CD4-positive, alpha-beta T cell (primary cell): ENCODE measurements at regions not wholly inside any gene's neighbourhood (a gene's known extent, or its start where the extent isn't known, plus 50 kb on each side); places are given as distances from the start of the nearest gene placed in this dataset.

Experiments used
- ATAC-seq: fragments of 200-7000 bp; cut with Tn5 transposase; one replicate; pipeline ENCODE4 v1.10.0; 2022; ENCODE audit warnings: mild to moderate bottlenecking; ENCODE audit not compliant: poor library complexity
- CTCF ChIA-PET: fragments of 350-600 bp; sonication (Branson Sonifier 250); formaldehyde crosslinking; loops from one replicate; lab custom pipeline; 2021; ENCODE audit warnings: antibody characterized with exemption, inconsistent platforms; lab: Charles Lee
- POLR2A ChIA-PET: fragments of 350-600 bp; sonication (Branson Sonifier 250); formaldehyde crosslinking; loops from one replicate; lab custom pipeline; 2021; ENCODE audit warnings: antibody characterized with exemption, inconsistent platforms; lab: Charles Lee
- DNase-seq, 14 experiments: peaks; one replicate each; pipeline ENCODE4 v3.0.0-alpha.2; 2013 to 2020; ENCODE audit warnings: mixed read lengths in 2 of 14
- H3K27ac ChIP-seq, 2 donors: one replicate each; pipeline versions ENCODE4 v1.5.1 to v1.7.0; 2013; ENCODE audit warnings: low read length in 2 of 2, low read depth in 1 of 2, mild to moderate bottlenecking in 1 of 2
- H3K27me3 ChIP-seq, 2 experiments: 1 replicate in 1 of 2; 2 replicates in 1 of 2; pipeline versions ENCODE4 v1.6.1 to v1.7.0; 2013; ENCODE audit warnings: low read length in 2 of 2, control low read depth in 1 of 2, mild to moderate bottlenecking in 1 of 2, moderate library complexity in 1 of 2; ENCODE audit not compliant: insufficient read depth in 2 of 2, control insufficient read depth in 1 of 2
- H3K36me3 ChIP-seq: one replicate; pipeline ENCODE4 v1.6.1; 2013; ENCODE audit warnings: low read length, control low read depth; ENCODE audit not compliant: insufficient read depth
- H3K4me1 ChIP-seq: one replicate; pipeline ENCODE4 v1.6.1; 2013; ENCODE audit warnings: low read length, control low read depth; ENCODE audit not compliant: insufficient read depth
- H3K4me3 ChIP-seq: one replicate; pipeline ENCODE4 v1.5.1; 2013; ENCODE audit warnings: mild to moderate bottlenecking, low read length, moderate library complexity
- H3K9me3 ChIP-seq, 2 experiments: 1 replicate in 1 of 2; 2 replicates in 1 of 2; pipeline versions ENCODE4 v1.6.1 to v1.7.0; 2013; ENCODE audit warnings: low read length in 2 of 2, mild to moderate bottlenecking in 2 of 2, control low read depth in 1 of 2, moderate library complexity in 1 of 2; ENCODE audit not compliant: control insufficient read depth in 1 of 2, insufficient read depth in 1 of 2
- H3K27ac Mint-ChIP-seq: one replicate; pipeline ENCODE4 v1.8.0; 2020; ENCODE audit warnings: mixed read lengths
- H3K27me3 Mint-ChIP-seq: one replicate; pipeline ENCODE4 v1.8.0; 2021; ENCODE audit warnings: mixed read lengths
- H3K36me3 Mint-ChIP-seq: one replicate; pipeline ENCODE4 v1.8.0; 2021; ENCODE audit warnings: low read depth, mixed read lengths
- H3K4me1 Mint-ChIP-seq: one replicate; pipeline ENCODE4 v1.8.0; 2021; ENCODE audit warnings: low read depth, mixed read lengths
- H3K4me3 Mint-ChIP-seq: one replicate; pipeline ENCODE4 v1.8.0; 2020; ENCODE audit warnings: mild to moderate bottlenecking, mixed read lengths
- H3K9me3 Mint-ChIP-seq: one replicate; pipeline ENCODE4 v1.8.0; 2020; ENCODE audit warnings: mixed read lengths
- intact Hi-C, 2 experiments: fragments of 100-400 bp; cut with DNase I in 1 of 2; cut with micrococcal nuclease in 1 of 2; formaldehyde crosslinking; loops; one replicate each; pipeline versions ENCODE4 v1.15.1 to v1.9.0; 2023 to 2025; cut with DNase I, micrococcal nuclease
- TF ChIP-seq, protein P1 (sequence below): fragments of 200-600 bp; IDR thresholded peaks from one replicate; pipeline ENCODE4 v1.8.0; 2022; ENCODE audit warnings: antibody characterized with exemption, mild to moderate bottlenecking

DNA sequence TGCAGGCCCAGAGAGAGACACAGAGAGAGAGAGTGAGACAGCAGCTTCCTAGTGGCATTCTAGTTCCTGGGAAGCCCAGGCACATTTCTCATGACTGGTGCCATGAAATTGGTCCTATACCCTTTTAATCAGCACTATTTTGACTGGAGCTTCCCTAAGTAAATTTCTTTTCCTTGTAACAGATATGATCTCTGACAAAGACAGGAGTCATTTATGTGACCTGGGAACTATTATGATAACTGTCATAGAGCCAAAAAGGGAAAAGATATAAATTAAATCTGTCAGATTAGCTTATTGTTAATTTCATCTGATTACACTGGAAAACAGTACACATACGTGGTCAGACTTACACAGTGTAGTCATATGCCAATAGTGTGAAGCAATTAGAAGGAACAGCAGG lies 161.3 kb upstream of the HNRNPA3 start:
- Mint-ChIP-seq H3K27ac (no peak overlapping the region), H3K9me3 (no peaks in the 10 kb centered on the region), H3K36me3 (no peaks in the 10 kb centered on the region), H3K4me1 (no peaks in the 10 kb centered on the region), H3K4me3 (no peak overlapping the region), H3K27me3 (no peaks in the 10 kb centered on the region)
- Histone ChIP-seq H3K4me1 (no peaks in the 10 kb centered on the region), H3K27me3 (no peaks in the 10 kb centered on the region), H3K9me3 (no peaks in the 10 kb centered on the region), H3K36me3 (no peaks in the 10 kb centered on the region), H3K4me3 (no peak overlapping the region), H3K27ac (no peak overlapping the region)
- DNase-seq (no peak), ATAC-seq (no peak)
- POLR2A ChIA-PET = no interaction called here
- CTCF ChIA-PET = no interaction called here
- TF ChIP-seq, protein P1, sequence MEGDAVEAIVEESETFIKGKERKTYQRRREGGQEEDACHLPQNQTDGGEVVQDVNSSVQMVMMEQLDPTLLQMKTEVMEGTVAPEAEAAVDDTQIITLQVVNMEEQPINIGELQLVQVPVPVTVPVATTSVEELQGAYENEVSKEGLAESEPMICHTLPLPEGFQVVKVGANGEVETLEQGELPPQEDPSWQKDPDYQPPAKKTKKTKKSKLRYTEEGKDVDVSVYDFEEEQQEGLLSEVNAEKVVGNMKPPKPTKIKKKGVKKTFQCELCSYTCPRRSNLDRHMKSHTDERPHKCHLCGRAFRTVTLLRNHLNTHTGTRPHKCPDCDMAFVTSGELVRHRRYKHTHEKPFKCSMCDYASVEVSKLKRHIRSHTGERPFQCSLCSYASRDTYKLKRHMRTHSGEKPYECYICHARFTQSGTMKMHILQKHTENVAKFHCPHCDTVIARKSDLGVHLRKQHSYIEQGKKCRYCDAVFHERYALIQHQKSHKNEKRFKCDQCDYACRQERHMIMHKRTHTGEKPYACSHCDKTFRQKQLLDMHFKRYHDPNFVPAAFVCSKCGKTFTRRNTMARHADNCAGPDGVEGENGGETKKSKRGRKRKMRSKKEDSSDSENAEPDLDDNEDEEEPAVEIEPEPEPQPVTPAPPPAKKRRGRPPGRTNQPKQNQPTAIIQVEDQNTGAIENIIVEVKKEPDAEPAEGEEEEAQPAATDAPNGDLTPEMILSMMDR = no peak
- intact Hi-C loops = no loop called here

DNA sequence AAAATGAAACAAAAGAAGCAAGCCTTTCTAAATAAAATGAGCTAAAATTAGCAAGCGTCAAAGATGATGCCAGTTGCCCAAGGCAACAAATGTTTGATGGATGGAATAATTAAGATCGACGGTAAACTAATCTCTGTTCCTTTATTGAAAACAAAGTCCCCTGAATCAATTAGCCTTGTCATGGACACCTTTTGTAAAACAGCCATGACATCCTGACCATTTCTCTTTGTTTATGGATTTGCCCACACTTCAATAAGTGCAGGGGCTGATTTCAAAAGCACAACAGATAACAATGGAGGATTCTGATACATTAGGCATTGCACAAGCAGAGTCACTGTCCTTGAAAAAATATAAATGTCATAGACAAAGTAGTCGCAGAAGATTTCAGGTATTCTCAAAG lies 160.1 kb upstream of the HNRNPA3 start:
- no peaks in the 10 kb centered on the region for H3K9me3 ChIP-seq
- no peaks in the 10 kb centered on the region for H3K27me3 ChIP-seq
- Mint-ChIP-seq H3K4me1 (no peaks in the 10 kb centered on the region), H3K4me3 (no peak overlapping the region), H3K27me3 (no peaks in the 10 kb centered on the region), H3K27ac (no peak overlapping the region), H3K36me3 (no peaks in the 10 kb centered on the region), H3K9me3 (no peaks in the 10 kb centered on the region)
- no peak overlapping the region for H3K27ac ChIP-seq
- DNase-seq (no peak), ATAC-seq (no peak)
- H3K36me3 ChIP-seq = no peaks in the 10 kb centered on the region
- TF ChIP-seq, protein P1 = no peak
- H3K4me3 ChIP-seq = no peak overlapping the region
- intact Hi-C loops = no loop called here
- CTCF ChIA-PET = interaction anchor here (0.6 kb wide), 1 partner anchor 232 kb away, joined by 3 read pairs; no protein-coding TSS in a partner anchor
- H3K4me1 ChIP-seq = no peaks in the 10 kb centered on the region
- POLR2A ChIA-PET = no interaction called here

DNA sequence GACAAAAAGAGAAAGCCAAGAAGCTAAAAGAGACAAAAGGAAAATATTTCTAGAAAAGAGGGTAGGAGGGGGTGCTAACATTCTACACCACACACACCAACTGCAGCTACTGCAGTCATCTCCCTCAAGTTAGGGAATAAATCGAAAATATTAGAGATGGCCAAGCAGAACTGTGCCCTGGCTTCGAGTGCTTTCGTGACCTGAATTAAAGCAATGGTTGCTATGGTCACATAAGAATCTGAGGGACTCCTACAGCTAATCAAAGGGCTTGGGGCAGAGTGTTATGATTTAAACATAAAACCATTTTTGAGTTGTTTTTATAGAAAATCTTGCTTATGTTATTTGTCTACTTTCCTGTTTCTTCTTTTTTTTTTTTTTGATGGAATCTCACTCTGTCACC lies 159.6 kb upstream of the HNRNPA3 start:
- Histone ChIP-seq H3K27me3 (no peaks in the 10 kb centered on the region), H3K4me1 (no peaks in the 10 kb centered on the region), H3K9me3 (no peaks in the 10 kb centered on the region), H3K4me3 (no peak overlapping the region), H3K27ac (no peak overlapping the region), H3K36me3 (no peaks in the 10 kb centered on the region)
- Mint-ChIP-seq H3K4me1 (no peaks in the 10 kb centered on the region), H3K4me3 (no peak overlapping the region), H3K27me3 (no peaks in the 10 kb centered on the region), H3K27ac (no peak overlapping the region), H3K9me3 (no peaks in the 10 kb centered on the region), H3K36me3 (no peaks in the 10 kb centered on the region)
- TF ChIP-seq, protein P1 = no peak
- ChIA-PET POLR2A (no interaction called here), CTCF (interaction anchor here (0.6 kb wide), 1 partner anchor 232 kb away, joined by 3 read pairs; no protein-coding TSS in a partner anchor)
- DNase-seq (no peak), ATAC-seq (no peak)
- intact Hi-C loops = no loop called here
